ENCODE measurements at regions not wholly inside any gene's neighbourhood (a gene's known extent, or its start where the extent isn't known, plus 50 kb on each side); places are given as distances from the start of the nearest gene placed in this dataset.

DNA sequence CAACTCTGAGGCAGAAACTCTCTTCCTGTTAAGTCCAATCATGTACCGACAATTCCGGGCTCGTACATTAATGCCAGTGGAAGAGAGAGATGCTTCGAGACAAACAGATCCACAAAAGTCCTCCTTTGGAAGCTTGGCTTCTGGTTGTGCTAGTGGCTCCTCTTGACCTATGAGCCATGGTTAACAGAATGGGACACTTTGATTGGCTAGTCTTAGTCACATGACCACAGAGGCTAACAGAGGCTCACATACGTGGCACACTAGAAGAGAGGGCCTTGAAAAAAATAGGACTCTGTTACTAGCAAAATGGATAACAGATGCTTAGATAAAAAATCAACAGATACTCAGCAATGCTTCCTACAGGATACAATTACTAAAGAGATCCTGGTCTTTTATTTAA, 1211.9 kb upstream of the GYPC start:
- H3K27ac ChIP-seq (ENCODE audit: low read depth in 2 of 2, low read length in 2 of 2): no peak overlapping the region

DNA sequence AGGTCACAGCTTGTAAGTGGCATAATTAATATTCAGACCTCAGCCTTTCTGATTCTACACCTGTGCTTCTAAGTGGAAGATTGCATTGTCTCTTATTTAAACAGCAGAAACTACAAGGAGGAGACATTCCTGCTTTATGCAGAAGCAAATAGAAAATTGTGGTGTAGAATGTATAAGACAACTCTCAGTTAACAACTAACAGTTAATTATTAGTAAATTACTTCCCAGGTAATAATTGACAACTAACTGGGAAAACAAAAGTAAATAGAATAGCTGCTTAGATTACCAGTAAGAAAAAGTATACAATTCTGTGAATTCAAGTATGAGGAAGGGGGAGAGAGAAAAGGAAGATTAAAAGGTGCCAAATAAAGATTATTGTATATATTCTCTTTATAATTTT, 1210.5 kb upstream of the GYPC start:
- intact Hi-C loops (cut with DNase I): no loop called here
- Histone ChIP-seq H3K9ac (ENCODE audit: low read length in 3 of 3) (no peak overlapping the region), H3K9me3 (ENCODE audit: control insufficient read depth in 2 of 3, insufficient read depth in 1 of 3, low read length in 3 of 3) (peaks cover 0 to 3% (median 0%) of the 10 kb centered on the region in 3 donors), H3K36me3 (ENCODE audit: control insufficient read depth in 2 of 3, insufficient read depth in 3 of 3, low read length in 3 of 3) (no peaks in the 10 kb centered on the region), H3K4me1 (ENCODE audit: control insufficient read depth in 2 of 3, insufficient read depth in 2 of 3, low read depth in 1 of 3, low read length in 3 of 3) (no peaks in the 10 kb centered on the region), H3K27me3 (ENCODE audit: control insufficient read depth, insufficient read depth, low read length) (no peaks in the 10 kb centered on the region), H3K4me3 (ENCODE audit: low read length in 3 of 3) (no peak overlapping the region), H3K27ac (ENCODE audit: low read depth in 2 of 2, low read length in 2 of 2) (no peak overlapping the region)
- FAIRE-seq (no peak), DNase-seq (peak in 2 of 5 donors; percentile 2 to 4)
- TF ChIP-seq, protein P1, sequence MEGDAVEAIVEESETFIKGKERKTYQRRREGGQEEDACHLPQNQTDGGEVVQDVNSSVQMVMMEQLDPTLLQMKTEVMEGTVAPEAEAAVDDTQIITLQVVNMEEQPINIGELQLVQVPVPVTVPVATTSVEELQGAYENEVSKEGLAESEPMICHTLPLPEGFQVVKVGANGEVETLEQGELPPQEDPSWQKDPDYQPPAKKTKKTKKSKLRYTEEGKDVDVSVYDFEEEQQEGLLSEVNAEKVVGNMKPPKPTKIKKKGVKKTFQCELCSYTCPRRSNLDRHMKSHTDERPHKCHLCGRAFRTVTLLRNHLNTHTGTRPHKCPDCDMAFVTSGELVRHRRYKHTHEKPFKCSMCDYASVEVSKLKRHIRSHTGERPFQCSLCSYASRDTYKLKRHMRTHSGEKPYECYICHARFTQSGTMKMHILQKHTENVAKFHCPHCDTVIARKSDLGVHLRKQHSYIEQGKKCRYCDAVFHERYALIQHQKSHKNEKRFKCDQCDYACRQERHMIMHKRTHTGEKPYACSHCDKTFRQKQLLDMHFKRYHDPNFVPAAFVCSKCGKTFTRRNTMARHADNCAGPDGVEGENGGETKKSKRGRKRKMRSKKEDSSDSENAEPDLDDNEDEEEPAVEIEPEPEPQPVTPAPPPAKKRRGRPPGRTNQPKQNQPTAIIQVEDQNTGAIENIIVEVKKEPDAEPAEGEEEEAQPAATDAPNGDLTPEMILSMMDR (IDR thresholded peaks at IDR 0.05; ENCODE audit: borderline replicate concordance, extremely low read depth, insufficient read depth): no peak

More for the DNA sequence above, 1211.9 kb upstream of the GYPC start:
- FAIRE-seq: no peak
- Histone ChIP-seq H3K4me1 (ENCODE audit: control insufficient read depth in 2 of 3, insufficient read depth in 2 of 3, low read depth in 1 of 3, low read length in 3 of 3) (no peaks in the 10 kb centered on the region), H3K36me3 (ENCODE audit: control insufficient read depth in 2 of 3, insufficient read depth in 3 of 3, low read length in 3 of 3) (no peaks in the 10 kb centered on the region), H3K9me3 (ENCODE audit: control insufficient read depth in 2 of 3, insufficient read depth in 1 of 3, low read length in 3 of 3) (peaks cover 0 to 3% (median 0%) of the 10 kb centered on the region in 3 donors), H3K9ac (ENCODE audit: low read length in 3 of 3) (no peak overlapping the region), H3K4me3 (ENCODE audit: low read length in 3 of 3) (no peak overlapping the region), H3K27me3 (ENCODE audit: control insufficient read depth, insufficient read depth, low read length) (no peaks in the 10 kb centered on the region)
- TF ChIP-seq, protein P1 (IDR thresholded peaks at IDR 0.05; ENCODE audit: borderline replicate concordance, extremely low read depth, insufficient read depth): no peak
- no peak for DNase-seq
- intact Hi-C loops (cut with DNase I): no loop called here

DNA sequence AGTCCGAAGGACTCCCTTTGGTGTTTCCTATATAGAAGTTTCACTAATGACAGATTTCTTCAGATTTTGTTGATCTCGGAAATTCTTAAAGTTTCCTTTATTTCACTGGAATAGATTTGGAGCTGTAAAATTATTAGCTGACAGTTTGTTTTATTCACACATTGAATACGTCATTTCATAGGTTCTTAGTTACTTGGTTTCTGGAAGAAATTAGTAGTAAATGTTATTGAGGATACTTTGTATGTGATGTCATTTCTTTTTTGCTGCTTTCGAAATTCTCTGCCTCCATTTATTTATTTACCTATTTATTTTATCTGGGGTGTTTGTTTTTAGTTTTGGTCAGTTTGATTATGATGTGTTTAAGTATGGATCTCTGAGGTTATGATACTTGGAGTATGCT, 1205.9 kb upstream of the GYPC start:
- no peak for DNase-seq
- no peak for FAIRE-seq
- intact Hi-C loops (cut with DNase I): no loop called here

More for the DNA sequence above, 1205.9 kb upstream of the GYPC start:
- no peaks in the 10 kb centered on the region for H3K9me3 ChIP-seq (ENCODE audit: control insufficient read depth in 2 of 3, insufficient read depth in 1 of 3, low read length in 3 of 3)
- H3K27me3 ChIP-seq (ENCODE audit: control insufficient read depth, insufficient read depth, low read length): no peaks in the 10 kb centered on the region
- no peaks in the 10 kb centered on the region for H3K36me3 ChIP-seq (ENCODE audit: control insufficient read depth in 2 of 3, insufficient read depth in 3 of 3, low read length in 3 of 3)
- H3K9ac ChIP-seq (ENCODE audit: low read length in 3 of 3): no peak overlapping the region
- H3K4me3 ChIP-seq (ENCODE audit: low read length in 3 of 3): no peak overlapping the region
- H3K4me1 ChIP-seq (ENCODE audit: control insufficient read depth in 2 of 3, insufficient read depth in 2 of 3, low read depth in 1 of 3, low read length in 3 of 3): no peaks in the 10 kb centered on the region
- no peak overlapping the region for H3K27ac ChIP-seq (ENCODE audit: low read depth in 2 of 2, low read length in 2 of 2)
- TF ChIP-seq, protein P1 (IDR thresholded peaks at IDR 0.05; ENCODE audit: borderline replicate concordance, extremely low read depth, insufficient read depth): no peak
